KBM-7 (cell line): ENCODE measurements at regions not wholly inside any gene's neighbourhood (a gene's known extent, or its start where the extent isn't known, plus 50 kb on each side); places are given as distances from the start of the nearest gene placed in this dataset.

Source experiments
- DNase-seq: peaks from one replicate; pipeline ENCODE4 v3.0.0-alpha.2; 2015
- in situ Hi-C: fragments of 300-500 bp; cut with MboI; formaldehyde crosslinking; loops from 2 replicates; pipeline ENCODE4 v1.14.3; 2020; ENCODE audit warnings: low sequenced_read_pairs, low pct_unique_long_range_greater_than_20kb, mixed read lengths

- DNase-seq, result peak; percentile 91
- in situ Hi-C loops, result no loop called here
Measured at GRCh38 chr1:86233403-86233802, 76.8 kb upstream of the COL24A1 start.

GRCh38 chr1:86231076-86231475 lies 74.5 kb upstream of the COL24A1 start:
- DNase-seq, result peak; percentile 81
- in situ Hi-C loops, result no loop called here

- no peak for DNase-seq
- in situ Hi-C loops, result no loop called here
Measured at GRCh38 chr1:86229405-86229975, 72.9 kb upstream of the COL24A1 start.

GRCh38 chr1:86228546-86228945 lies 72.0 kb upstream of the COL24A1 start:
- no peak for DNase-seq
- in situ Hi-C loops, result no loop called here

GRCh38 chr1:86227026-86227425 lies 70.5 kb upstream of the COL24A1 start:
- DNase-seq, result no peak

GRCh38 chr1:86226204-86226603 lies 69.6 kb upstream of the COL24A1 start:
- DNase-seq, result no peak
- in situ Hi-C loops, result no loop called here

More at GRCh38 chr1:86227026-86227425, 70.5 kb upstream of the COL24A1 start:
- in situ Hi-C loops, result no loop called here

GRCh38 chr1:86224651-86225310 lies 68.2 kb upstream of the COL24A1 start:
- in situ Hi-C loops, result no loop called here
- DNase-seq, result peak; percentile 39

- in situ Hi-C loops, result no loop called here
Measured at GRCh38 chr1:86218859-86219258, 62.3 kb upstream of the COL24A1 start.

GRCh38 chr1:86214605-86215004 lies 58.0 kb upstream of the COL24A1 start:
- in situ Hi-C loops, result no loop called here
- DNase-seq, result no peak

More at GRCh38 chr1:86218859-86219258, 62.3 kb upstream of the COL24A1 start:
- peak; percentile 91 for DNase-seq

- no peak for DNase-seq
- in situ Hi-C loops, result no loop called here
Measured at GRCh38 chr1:86209346-86209745, 52.8 kb upstream of the COL24A1 start.

- in situ Hi-C loops, result no loop called here
- no peak for DNase-seq
Measured at GRCh38 chr1:86207323-86207722, 50.8 kb upstream of the COL24A1 start.
